Medulla oblongata (tissue), 1 donor: ENCODE measurements at regions not wholly inside any gene's neighbourhood (a gene's known extent, or its start where the extent isn't known, plus 50 kb on each side); places are given as distances from the start of the nearest gene placed in this dataset.

ENCODE experiments used
- DNase-seq: peaks from one replicate; pipeline ENCODE4 v3.0.0-alpha.2; 2015; ENCODE audit errors: extremely low spot score

- no peak for DNase-seq
These were observed 183.1 kb upstream of the SH3BP4 start for GRCh38 chr2:234768608-234769196.

DNA sequence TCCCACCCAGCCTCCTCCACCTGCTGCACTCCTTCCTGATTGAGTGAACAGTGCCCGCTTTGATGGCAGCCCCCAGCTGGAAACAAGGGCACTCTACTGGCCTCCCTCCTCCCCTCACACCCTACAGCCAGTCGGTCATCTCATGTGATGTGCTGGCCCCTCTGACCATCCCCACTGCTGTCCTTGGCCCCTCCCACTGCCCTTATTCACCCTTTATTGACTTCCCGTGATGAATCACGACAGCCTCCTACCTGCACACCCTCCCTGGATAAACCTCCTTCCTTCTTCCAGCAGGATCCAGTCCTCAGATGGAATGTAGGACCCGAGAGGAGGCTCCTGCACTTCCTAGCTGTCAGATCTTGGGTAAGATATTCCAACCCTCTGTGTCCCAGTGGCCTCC lies 186.5 kb upstream of the SH3BP4 start:
- no peak for DNase-seq

DNA sequence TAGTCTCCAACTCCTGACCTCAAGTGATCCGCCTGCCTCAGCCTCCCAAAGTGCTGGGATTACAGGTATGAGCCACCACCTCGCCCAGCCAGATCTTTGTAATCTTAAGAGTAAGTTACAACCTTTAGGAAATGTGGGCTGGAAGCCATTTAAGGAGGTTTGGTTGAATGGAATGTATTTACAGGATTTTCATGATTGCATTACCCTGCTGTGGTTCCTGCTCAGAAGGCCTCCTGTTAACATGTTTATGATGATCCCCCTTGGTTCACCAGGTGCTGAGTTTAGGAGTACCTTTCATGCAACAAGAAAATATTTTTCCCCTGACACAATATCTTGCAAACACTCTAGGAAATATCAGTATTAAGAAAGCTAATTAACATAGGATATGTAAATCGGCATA lies 187.4 kb upstream of the SH3BP4 start:
- DNase-seq: no peak

- no peak for DNase-seq
These were observed 188.6 kb upstream of the SH3BP4 start for GRCh38 chr2:234763002-234763873.

- DNase-seq: no peak
These were observed 189.9 kb upstream of the SH3BP4 start for GRCh38 chr2:234761910-234762309.

DNA sequence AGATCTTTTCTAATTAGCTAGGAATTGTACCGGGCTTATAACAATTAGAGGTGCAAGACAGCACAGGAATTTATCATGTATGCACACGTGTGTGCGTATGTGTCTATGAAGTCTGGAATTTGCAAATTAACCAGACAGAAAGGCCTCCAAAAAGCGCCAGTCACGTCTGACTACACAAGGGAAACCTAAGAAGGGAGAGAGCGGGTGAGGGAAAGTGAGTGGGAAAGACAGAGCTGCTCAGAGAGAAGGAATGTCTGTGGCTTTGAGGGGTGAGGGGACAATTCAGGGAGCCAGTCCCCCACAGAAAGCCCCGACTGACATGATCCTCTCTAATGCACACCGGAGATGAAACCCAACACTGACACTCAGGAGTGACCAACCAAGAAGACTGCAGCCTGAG lies 197.7 kb upstream of the SH3BP4 start:
- no peak for DNase-seq

GRCh38 chr2:234753701-234754100 lies 198.1 kb upstream of the SH3BP4 start:
- DNase-seq: no peak

DNA sequence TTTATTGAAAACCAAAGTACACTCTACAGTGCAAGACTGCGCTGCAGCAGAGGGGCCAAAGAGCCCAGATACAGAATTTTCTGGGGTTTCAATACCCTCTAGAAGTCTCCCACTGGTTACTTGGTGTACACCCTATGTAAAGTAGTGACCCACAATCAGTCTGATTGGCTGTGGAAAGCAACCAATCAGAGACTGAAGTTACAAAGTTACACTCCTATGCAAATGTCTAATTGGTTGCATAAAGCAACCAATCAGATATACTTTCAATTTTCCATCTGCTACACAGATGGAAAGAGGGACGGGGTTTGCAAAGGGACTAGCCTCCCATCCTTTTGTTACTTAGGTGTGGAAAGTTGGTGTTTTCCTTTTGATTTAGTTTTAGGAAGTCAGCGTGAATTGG lies 198.9 kb upstream of the SH3BP4 start:
- DNase-seq: no peak

- no peak for DNase-seq
These were observed 200.4 kb upstream of the SH3BP4 start for GRCh38 chr2:234751275-234751973.

DNA sequence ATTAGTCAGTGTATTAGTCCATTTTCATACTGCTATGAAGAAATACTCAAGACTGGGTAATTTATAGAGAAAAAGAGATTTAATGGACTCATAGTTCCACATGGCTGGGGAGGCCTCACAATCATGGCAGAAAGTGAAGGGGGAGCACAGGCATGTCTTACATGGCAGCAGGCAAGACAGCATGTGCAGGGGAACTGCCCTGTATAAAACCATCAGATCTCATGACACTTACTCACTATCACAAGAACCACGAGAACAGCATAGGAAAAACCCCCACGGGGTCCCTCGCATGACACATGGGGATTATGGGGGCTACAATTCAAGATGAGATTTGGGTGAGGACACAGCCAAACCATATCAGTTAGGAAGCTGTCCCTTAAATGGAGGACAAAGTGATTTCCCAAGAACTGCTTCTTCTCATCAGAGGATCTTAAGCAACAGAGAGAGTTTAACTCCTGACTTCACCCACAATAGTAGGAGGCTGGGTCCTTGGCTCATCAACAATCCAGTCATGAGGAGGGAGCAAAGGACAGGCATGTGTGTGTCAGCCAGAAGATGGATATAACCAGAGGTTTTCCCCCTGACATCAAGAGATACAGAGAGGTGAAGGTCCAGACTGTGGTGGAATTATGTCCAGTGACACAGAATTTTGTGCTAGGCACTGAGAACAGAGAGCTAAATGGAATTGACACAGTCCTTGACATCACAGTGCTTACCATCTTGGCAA lies 203.8 kb upstream of the SH3BP4 start:
- no peak for DNase-seq

GRCh38 chr2:234747032-234747431 lies 204.8 kb upstream of the SH3BP4 start:
- no peak for DNase-seq

DNA sequence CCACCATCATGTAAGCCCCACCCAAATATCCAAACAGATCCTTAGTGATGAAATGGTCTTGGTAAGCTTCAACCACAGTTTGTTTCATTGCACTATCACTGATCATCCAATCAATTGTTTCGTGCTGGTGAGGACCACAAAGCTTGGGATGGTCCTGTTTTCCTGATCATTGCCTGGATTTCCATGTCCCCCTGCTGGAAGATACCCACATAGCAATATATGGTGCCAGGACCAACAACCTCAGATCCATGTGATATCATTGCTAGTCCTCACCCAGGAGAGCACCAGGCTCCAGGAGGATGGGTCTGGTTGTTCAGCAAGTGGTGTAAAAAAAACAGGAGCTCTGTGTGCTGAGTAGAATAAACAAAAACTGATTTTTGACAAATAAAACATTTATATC lies 206.5 kb upstream of the SH3BP4 start:
- DNase-seq: no peak

- DNase-seq: no peak
These were observed 209.8 kb upstream of the SH3BP4 start for GRCh38 chr2:234741976-234742375.

- DNase-seq: no peak
These were observed 212.8 kb upstream of the SH3BP4 start for GRCh38 chr2:234739061-234739460.

DNA sequence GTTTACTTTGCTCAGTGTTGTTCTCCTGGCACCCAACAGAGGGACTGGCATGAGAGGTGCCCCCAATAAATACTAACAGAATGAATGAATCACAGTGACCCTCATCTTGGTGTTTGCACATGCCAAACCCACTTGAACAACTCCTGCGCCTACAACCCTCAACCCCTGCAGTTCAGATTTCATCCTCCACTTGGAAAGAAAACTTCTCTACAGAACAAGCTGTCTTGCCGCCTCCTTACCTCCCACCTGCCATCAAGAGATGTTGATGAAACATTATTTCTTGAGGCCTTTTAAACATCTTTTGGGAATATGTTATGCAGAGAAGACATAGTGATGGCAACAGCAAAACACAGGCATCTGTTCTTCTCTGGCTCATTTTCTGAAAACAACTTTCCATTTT lies 216.0 kb upstream of the SH3BP4 start:
- DNase-seq: no peak

GRCh38 chr2:234733795-234734600 lies 217.8 kb upstream of the SH3BP4 start:
- DNase-seq: no peak

DNA sequence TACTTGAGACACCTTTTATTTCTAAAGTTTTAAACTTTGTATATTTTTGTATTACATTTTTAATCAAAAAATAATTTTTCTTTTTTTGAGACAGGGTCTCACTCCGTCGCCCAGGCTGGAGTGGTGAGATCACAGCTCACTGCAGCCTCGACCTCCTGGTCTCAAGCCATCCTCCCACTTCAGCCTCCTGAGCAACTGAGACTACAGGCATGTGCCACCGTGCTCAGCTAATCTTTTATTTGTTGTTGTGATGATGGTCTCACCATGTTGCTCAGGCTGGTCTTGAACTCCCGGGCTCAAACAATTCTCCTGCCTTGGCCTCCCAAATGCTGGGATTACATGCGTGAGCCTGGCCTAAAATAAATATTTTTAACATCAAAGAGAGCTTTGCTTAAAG lies 218.7 kb upstream of the SH3BP4 start:
- no peak for DNase-seq

DNA sequence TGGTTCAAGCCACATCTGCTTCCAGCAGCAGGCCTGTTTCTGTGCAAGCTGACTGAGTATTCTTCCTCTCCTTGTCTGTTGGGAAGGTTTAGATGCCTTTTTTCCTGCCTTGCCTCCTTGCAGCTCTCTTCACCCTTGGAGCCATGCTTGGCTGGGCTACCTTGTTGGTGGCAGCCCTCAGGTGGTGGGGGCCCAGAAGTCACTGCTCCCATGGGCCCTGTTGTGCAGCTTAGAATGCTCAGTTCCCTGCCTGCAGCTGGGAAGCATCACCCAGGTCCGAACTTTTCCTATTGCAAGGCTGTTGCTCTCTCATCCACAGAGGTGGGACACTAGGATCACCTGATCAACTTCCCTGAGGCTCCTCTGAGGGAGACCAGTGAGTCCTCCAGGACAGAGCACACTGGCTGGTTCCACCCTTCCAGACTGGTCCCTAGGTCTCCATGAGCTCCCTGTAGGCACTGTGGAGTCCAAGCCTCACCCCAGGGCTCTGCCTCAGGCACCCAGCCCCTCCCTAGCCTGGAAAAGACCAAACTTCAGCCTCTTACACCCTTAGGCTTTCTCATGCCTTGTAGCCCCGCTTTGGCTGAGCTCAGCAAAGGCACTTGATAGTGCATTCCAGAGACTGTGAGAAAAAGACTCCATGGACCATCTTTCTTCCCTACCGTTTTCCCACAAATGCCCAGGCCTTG lies 219.3 kb upstream of the SH3BP4 start:
- DNase-seq: no peak

GRCh38 chr2:234731236-234731635 lies 220.6 kb upstream of the SH3BP4 start:
- no peak for DNase-seq

DNA sequence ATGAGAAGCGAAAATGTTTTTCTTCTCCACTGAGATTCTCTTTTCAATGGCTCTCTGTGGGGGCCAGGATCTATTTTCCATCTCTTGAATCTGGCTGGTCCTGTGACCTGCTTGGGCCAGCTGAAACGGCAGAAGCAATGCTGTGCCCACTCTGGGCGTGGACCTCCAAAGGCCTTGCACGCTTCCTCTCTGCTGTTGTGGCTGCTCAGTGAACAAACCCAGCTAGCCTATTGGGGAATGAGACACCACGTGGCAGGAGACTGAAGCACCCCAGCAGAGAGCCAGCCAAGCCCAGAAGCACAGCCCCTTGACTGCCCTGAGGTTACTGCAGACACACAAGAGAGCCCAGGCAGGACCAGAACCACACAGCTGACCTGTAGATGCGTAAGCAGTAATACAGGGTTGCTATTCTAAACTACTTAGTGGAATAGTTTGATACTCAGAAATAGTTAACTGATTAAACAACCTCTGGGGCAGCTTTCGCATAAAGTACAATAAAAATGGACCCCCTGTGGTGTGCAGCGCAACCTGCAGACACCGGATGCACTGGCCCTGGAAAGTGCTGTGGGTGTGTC lies 221.7 kb upstream of the SH3BP4 start:
- no peak for DNase-seq
